ENCODE measurements at regions not wholly inside any gene's neighbourhood (a gene's known extent, or its start where the extent isn't known, plus 50 kb on each side); places are given as distances from the start of the nearest gene placed in this dataset.

GRCh38 chr9:20092561-20092960 is 303.7 kb upstream of the SLC24A2 start:
- TF ChIP-seq CTCF (IDR thresholded peaks at IDR 0.05; ENCODE audit: low read depth, low read length), result no peak
- TF ChIP-seq MAX (IDR thresholded peaks at IDR 0.05; ENCODE audit: low read depth, low read length), result no peak
